NCI-H2081 (cell line): ENCODE measurements at regions not wholly inside any gene's neighbourhood (a gene's known extent, or its start where the extent isn't known, plus 50 kb on each side); places are given as distances from the start of the nearest gene placed in this dataset.

ENCODE experiments used
- DNase-seq, 2 experiments: peaks; one replicate each; lab custom pipeline; 2025; lab: John Stamatoyannopoulos, UW

GRCh38 chr1:170864876-170865538, 70.3 kb upstream of the MROH9 start:
- no peak for DNase-seq

- no peak for DNase-seq
Observed at GRCh38 chr1:170866646-170867045, 68.7 kb upstream of the MROH9 start.

- no peak for DNase-seq
Observed at GRCh38 chr1:170871868-170872267, 63.5 kb upstream of the MROH9 start.

GRCh38 chr1:170872663-170873062, 62.7 kb upstream of the MROH9 start:
- DNase-seq = no peak

- no peak for DNase-seq
Observed at GRCh38 chr1:170874671-170875070, 60.7 kb upstream of the MROH9 start.

- peak; percentile 45 to 54 for DNase-seq
Observed at GRCh38 chr1:170881268-170882265, 53.8 kb upstream of the MROH9 start.
